Natural killer cell (primary cell): ENCODE measurements at regions not wholly inside any gene's neighbourhood (a gene's known extent, or its start where the extent isn't known, plus 50 kb on each side); places are given as distances from the start of the nearest gene placed in this dataset.

Experiments
- ATAC-seq, 3 donors: fragments of 150-1000 bp in 2 of 3; fragments of 200-7000 bp in 1 of 3; cut with Tn5 transposase; 1 replicate in 1 of 3; 2 replicates in 2 of 3; pipeline ENCODE4 v1.10.0; 2021; ENCODE audit warnings: mild to moderate bottlenecking in 2 of 3, moderate library complexity in 2 of 3
- DNase-seq, 2 donors: peaks; one replicate each; pipeline versions ENCODE4 v3.0.0 to v3.0.0-alpha.2; 2013 to 2021; ENCODE audit warnings: mixed read lengths in 1 of 2
- H3K27ac ChIP-seq: one replicate; pipeline ENCODE4 v1.5.1; 2013; ENCODE audit warnings: mild to moderate bottlenecking, low read length
- H3K27me3 ChIP-seq: one replicate; pipeline ENCODE4 v1.6.1; 2013; ENCODE audit warnings: low read length; ENCODE audit not compliant: control insufficient read depth, insufficient read depth
- H3K36me3 ChIP-seq: one replicate; pipeline ENCODE4 v1.6.1; 2013; ENCODE audit warnings: low read length; ENCODE audit not compliant: control insufficient read depth, insufficient read depth
- H3K4me1 ChIP-seq: one replicate; pipeline ENCODE4 v1.6.1; 2013; ENCODE audit warnings: low read length; ENCODE audit not compliant: control insufficient read depth, insufficient read depth
- H3K4me3 ChIP-seq: one replicate; pipeline ENCODE4 v1.5.1; 2013; ENCODE audit warnings: low read length
- H3K9me3 ChIP-seq: one replicate; pipeline ENCODE4 v1.6.1; 2013; ENCODE audit warnings: low read length; ENCODE audit not compliant: control insufficient read depth, insufficient read depth
- H3K27ac Mint-ChIP-seq, 2 donors: one replicate each; pipeline ENCODE4 v1.8.0; 2022; ENCODE audit warnings: mild to moderate bottlenecking in 2 of 2, mixed read lengths in 2 of 2, moderate library complexity in 1 of 2
- H3K27me3 Mint-ChIP-seq, 2 donors: one replicate each; pipeline ENCODE4 v1.8.0; 2022; ENCODE audit warnings: low read depth in 2 of 2, mixed read lengths in 2 of 2
- H3K36me3 Mint-ChIP-seq: one replicate; pipeline ENCODE4 v1.8.0; 2022; ENCODE audit warnings: mixed read lengths
- H3K4me1 Mint-ChIP-seq, 2 donors: one replicate each; pipeline ENCODE4 v1.8.0; 2022; ENCODE audit warnings: mixed read lengths in 2 of 2
- H3K4me3 Mint-ChIP-seq: one replicate; pipeline ENCODE4 v1.8.0; 2022; ENCODE audit warnings: mild to moderate bottlenecking, moderate library complexity, mixed read lengths
- H3K9me3 Mint-ChIP-seq, 2 donors: one replicate each; pipeline ENCODE4 v1.8.0; 2022; ENCODE audit warnings: mixed read lengths in 2 of 2
- WGBS: methylation state at CpG from one replicate; pipeline ENCODE4 v1.1.7; 2013; ENCODE audit warnings: missing lambda C conversion rate; ENCODE audit not compliant: insufficient coverage; 5-methylcytosine and 5-hydroxymethylcytosine counted together
- intact Hi-C: fragments of 100-400 bp; cut with micrococcal nuclease; formaldehyde crosslinking; loops from one replicate; pipeline ENCODE4 v1.14.2; 2022
- TF ChIP-seq, protein P1 (sequence below): fragments of 200-600 bp; IDR thresholded peaks from one replicate; pipeline ENCODE4 v1.8.0; 2022; ENCODE audit warnings: antibody characterized with exemption

DNA sequence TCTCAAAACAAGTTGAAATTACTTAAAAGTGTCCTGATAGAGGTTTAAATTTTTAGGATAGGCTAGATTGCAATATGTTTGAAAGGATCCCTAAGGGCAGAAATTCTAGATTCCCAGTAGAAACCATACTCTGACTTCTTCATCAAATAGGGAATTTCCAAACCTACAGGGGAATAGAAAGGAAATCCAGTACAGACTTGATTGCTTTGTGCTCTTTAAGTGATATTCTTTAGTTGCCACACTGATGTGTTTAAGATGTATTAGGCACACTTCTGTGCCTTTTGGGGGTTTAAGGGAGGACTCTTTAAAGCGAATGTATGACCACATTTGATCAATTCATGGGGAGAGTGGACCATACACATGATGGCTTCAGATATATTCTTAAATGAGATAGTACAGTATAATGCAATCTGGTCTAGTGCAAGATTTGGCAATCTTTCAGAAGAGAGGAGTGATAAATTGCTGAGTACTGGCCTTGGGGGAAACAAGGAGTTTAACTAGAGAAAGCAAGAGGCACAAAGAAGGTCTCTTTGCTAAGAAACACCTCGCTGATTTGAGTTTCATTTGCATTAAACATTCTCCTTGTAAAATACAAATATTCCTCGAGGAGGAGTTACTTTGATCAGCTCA lies 268.8 kb upstream of the NR5A2 start:
- TF ChIP-seq, protein P1, sequence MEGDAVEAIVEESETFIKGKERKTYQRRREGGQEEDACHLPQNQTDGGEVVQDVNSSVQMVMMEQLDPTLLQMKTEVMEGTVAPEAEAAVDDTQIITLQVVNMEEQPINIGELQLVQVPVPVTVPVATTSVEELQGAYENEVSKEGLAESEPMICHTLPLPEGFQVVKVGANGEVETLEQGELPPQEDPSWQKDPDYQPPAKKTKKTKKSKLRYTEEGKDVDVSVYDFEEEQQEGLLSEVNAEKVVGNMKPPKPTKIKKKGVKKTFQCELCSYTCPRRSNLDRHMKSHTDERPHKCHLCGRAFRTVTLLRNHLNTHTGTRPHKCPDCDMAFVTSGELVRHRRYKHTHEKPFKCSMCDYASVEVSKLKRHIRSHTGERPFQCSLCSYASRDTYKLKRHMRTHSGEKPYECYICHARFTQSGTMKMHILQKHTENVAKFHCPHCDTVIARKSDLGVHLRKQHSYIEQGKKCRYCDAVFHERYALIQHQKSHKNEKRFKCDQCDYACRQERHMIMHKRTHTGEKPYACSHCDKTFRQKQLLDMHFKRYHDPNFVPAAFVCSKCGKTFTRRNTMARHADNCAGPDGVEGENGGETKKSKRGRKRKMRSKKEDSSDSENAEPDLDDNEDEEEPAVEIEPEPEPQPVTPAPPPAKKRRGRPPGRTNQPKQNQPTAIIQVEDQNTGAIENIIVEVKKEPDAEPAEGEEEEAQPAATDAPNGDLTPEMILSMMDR: no peak
- no peaks in the 10 kb centered on the region for H3K9me3 Mint-ChIP-seq
- H3K36me3 ChIP-seq: no peaks in the 10 kb centered on the region
- H3K36me3 Mint-ChIP-seq: no peaks in the 10 kb centered on the region
- H3K4me3 ChIP-seq: no peak overlapping the region
- no peaks in the 10 kb centered on the region for H3K4me1 ChIP-seq
- H3K9me3 ChIP-seq: no peaks in the 10 kb centered on the region
- H3K27me3 ChIP-seq: peaks cover 3% of the 10 kb centered on the region
- ATAC-seq (no peak), DNase-seq (no peak)
- no peak overlapping the region for H3K27ac ChIP-seq
- WGBS: 77% methylated on average over 3 of the region's 3 CpGs
- peaks cover 14 to 25% of the 10 kb centered on the region in 2 donors for H3K27me3 Mint-ChIP-seq
- H3K4me1 Mint-ChIP-seq: no peaks in the 10 kb centered on the region
- no peak overlapping the region for H3K4me3 Mint-ChIP-seq
- H3K27ac Mint-ChIP-seq: no peak overlapping the region
- intact Hi-C loops: no loop called here

DNA sequence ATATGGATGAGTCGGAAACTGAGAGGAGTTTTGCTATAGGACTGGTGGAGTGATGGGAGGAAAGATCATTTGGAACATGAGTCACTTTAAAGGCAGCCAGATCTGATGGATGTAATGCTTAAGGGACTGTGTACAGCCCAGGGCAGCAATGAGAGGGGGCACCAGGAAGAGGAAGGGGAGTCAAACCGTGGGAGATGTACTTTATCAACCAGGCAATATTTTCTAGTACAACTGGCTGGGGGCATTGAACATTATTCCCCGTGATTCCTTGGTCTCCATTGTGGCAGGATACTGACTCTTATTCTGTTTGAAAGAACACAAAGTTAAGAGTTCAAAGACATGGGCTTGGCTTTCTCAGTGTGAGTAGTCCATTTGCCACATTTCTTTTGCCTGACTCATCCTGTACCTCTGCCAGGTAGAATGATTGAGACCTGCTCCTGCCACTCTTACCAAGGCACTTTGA lies 268.2 kb upstream of the NR5A2 start:
- no peak overlapping the region for H3K4me3 ChIP-seq
- peaks cover 3% of the 10 kb centered on the region for H3K27me3 ChIP-seq
- H3K27ac Mint-ChIP-seq: no peak overlapping the region

DNA sequence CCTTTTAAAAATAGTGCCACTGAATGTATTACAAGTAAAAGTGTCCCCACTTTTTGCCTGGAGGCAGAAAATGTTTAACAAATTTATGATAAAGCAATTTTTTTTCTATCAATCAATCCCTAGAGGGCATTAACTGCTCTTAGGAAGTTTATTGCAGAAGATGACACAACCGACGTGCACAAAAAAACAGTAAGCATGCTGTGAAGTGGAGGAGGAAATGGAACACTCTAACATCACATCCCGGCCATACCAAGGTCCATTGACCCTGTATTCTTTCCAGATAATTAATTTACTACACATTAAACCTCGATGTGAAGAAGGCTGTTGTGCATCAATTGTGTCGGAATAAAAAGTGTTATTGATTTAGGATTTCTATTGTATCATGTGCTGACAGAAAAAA lies 264.9 kb upstream of the NR5A2 start:
- no peak overlapping the region for H3K27ac Mint-ChIP-seq
- no CpG with 5 or more reads among the region's 5 CpGs for WGBS
- intact Hi-C loops: no loop called here
- H3K4me1 Mint-ChIP-seq: no peaks in the 10 kb centered on the region
- H3K4me3 Mint-ChIP-seq: no peak overlapping the region
- Histone ChIP-seq H3K27ac (no peak overlapping the region), H3K4me3 (no peak overlapping the region), H3K9me3 (no peaks in the 10 kb centered on the region), H3K27me3 (peaks cover 3% of the 10 kb centered on the region), H3K36me3 (no peaks in the 10 kb centered on the region), H3K4me1 (no peaks in the 10 kb centered on the region)
- H3K27me3 Mint-ChIP-seq: peaks cover 3 to 13% of the 10 kb centered on the region in 2 donors
- peaks cover 2 to 9% of the 10 kb centered on the region in 2 donors for H3K9me3 Mint-ChIP-seq
- no peak for DNase-seq
- ATAC-seq: no peak
- peaks cover 13% of the 10 kb centered on the region for H3K36me3 Mint-ChIP-seq
- TF ChIP-seq, protein P1: no peak

More for the DNA sequence above, 268.2 kb upstream of the NR5A2 start:
- TF ChIP-seq, protein P1: no peak
- Histone ChIP-seq H3K4me1 (no peaks in the 10 kb centered on the region), H3K9me3 (no peaks in the 10 kb centered on the region), H3K36me3 (no peaks in the 10 kb centered on the region), H3K27ac (no peak overlapping the region)
- ATAC-seq (no peak), DNase-seq (no peak)
- H3K4me1 Mint-ChIP-seq: no peaks in the 10 kb centered on the region
- no peaks in the 10 kb centered on the region for H3K36me3 Mint-ChIP-seq
- H3K9me3 Mint-ChIP-seq: no peaks in the 10 kb centered on the region
- WGBS: 80% methylated on average over 3 of the region's 3 CpGs
- H3K27me3 Mint-ChIP-seq: peaks cover 14 to 25% of the 10 kb centered on the region in 2 donors
- H3K4me3 Mint-ChIP-seq: no peak overlapping the region
- intact Hi-C loops: no loop called here

DNA sequence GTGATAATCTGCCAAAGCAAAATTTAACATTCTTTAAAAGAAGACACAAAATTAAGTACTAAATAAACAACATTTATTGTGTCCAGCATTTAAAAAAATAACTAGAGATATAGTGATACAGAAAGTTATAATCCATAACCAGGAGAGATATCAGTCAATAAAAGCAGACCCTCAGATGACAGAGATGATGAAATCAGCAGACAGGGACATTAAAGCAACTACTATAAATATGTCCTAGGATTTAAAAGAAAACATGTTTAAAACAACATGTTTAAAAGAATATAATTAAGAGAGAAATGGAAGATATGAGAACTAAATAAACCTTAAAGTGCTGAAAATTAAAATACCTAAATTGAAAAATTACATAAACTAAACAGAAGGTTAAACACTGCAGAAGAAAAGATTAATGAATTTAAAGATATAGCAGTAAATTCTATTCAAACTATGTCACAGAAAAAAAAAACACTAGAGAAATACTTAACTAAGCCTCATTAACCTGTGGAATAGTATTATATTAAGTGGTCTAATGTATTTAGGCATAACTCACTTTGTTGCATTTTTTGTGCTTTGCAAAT lies 261.2 kb upstream of the NR5A2 start:
- Mint-ChIP-seq H3K27ac (no peak overlapping the region), H3K36me3 (peaks cover 13% of the 10 kb centered on the region), H3K27me3 (peaks cover 3 to 8% of the 10 kb centered on the region in 2 donors), H3K4me1 (no peaks in the 10 kb centered on the region), H3K9me3 (peaks cover 5 to 9% of the 10 kb centered on the region in 2 donors), H3K4me3 (no peak overlapping the region)
- no peak overlapping the region for H3K4me3 ChIP-seq
- no peaks in the 10 kb centered on the region for H3K9me3 ChIP-seq
- no peak overlapping the region for H3K27ac ChIP-seq
- TF ChIP-seq, protein P1: no peak
- H3K27me3 ChIP-seq: no peaks in the 10 kb centered on the region
- DNase-seq (no peak), ATAC-seq (no peak)
- H3K4me1 ChIP-seq: no peaks in the 10 kb centered on the region
- intact Hi-C loops: no loop called here
- H3K36me3 ChIP-seq: no peaks in the 10 kb centered on the region
